ENCODE measurements at regions not wholly inside any gene's neighbourhood (a gene's known extent, or its start where the extent isn't known, plus 50 kb on each side); places are given as distances from the start of the nearest gene placed in this dataset.

- Histone ChIP-seq H3K27me3 (ENCODE audit: insufficient read depth, low read length) (peaks cover 2% of the 10 kb centered on the region), H3K4me1 (ENCODE audit: insufficient read depth, low read length) (no peaks in the 10 kb centered on the region), H3K4me3 (ENCODE audit: low read length) (no peak overlapping the region), H3K9me3 (ENCODE audit: low read length) (no peaks in the 10 kb centered on the region), H2AFZ (ENCODE audit: low read depth, low read length) (no peak overlapping the region), H3K36me3 (ENCODE audit: insufficient read depth, low read length) (no peaks in the 10 kb centered on the region)
Observed at GRCh38 chr3:194971009-194971408, 285.3 kb downstream of the FAM43A start.

- no peaks in the 10 kb centered on the region for H3K9me3 ChIP-seq (ENCODE audit: low read length)
- H3K4me1 ChIP-seq (ENCODE audit: insufficient read depth, low read length): no peaks in the 10 kb centered on the region
- no peaks in the 10 kb centered on the region for H3K36me3 ChIP-seq (ENCODE audit: insufficient read depth, low read length)
- no peak overlapping the region for H2AFZ ChIP-seq (ENCODE audit: low read depth, low read length)
- peaks cover 4% of the 10 kb centered on the region for H3K27me3 ChIP-seq (ENCODE audit: insufficient read depth, low read length)
- H3K4me3 ChIP-seq (ENCODE audit: low read length): no peak overlapping the region
Observed at GRCh38 chr3:194971965-194972364, 286.3 kb downstream of the FAM43A start.

GRCh38 chr3:194972641-194973040 is 287.0 kb downstream of the FAM43A start:
- Histone ChIP-seq H3K4me3 (ENCODE audit: low read length) (no peak overlapping the region), H3K4me1 (ENCODE audit: insufficient read depth, low read length) (no peaks in the 10 kb centered on the region), H3K9me3 (ENCODE audit: low read length) (no peaks in the 10 kb centered on the region), H2AFZ (ENCODE audit: low read depth, low read length) (no peak overlapping the region), H3K36me3 (ENCODE audit: insufficient read depth, low read length) (no peaks in the 10 kb centered on the region), H3K27me3 (ENCODE audit: insufficient read depth, low read length) (peaks cover 4% of the 10 kb centered on the region)

GRCh38 chr3:194973366-194974000 is 287.8 kb downstream of the FAM43A start:
- Histone ChIP-seq H3K27me3 (ENCODE audit: insufficient read depth, low read length) (peaks cover 4% of the 10 kb centered on the region), H3K36me3 (ENCODE audit: insufficient read depth, low read length) (no peaks in the 10 kb centered on the region), H2AFZ (ENCODE audit: low read depth, low read length) (no peak overlapping the region), H3K4me1 (ENCODE audit: insufficient read depth, low read length) (no peaks in the 10 kb centered on the region), H3K9me3 (ENCODE audit: low read length) (no peaks in the 10 kb centered on the region), H3K4me3 (ENCODE audit: low read length) (no peak overlapping the region)

- no peaks in the 10 kb centered on the region for H3K36me3 ChIP-seq (ENCODE audit: insufficient read depth, low read length)
Observed at GRCh38 chr3:194974468-194975135, 288.9 kb downstream of the FAM43A start.

GRCh38 chr3:194976049-194976451 is 290.4 kb downstream of the FAM43A start:
- H3K4me3 ChIP-seq (ENCODE audit: low read length): no peak overlapping the region
- H3K9me3 ChIP-seq (ENCODE audit: low read length): no peaks in the 10 kb centered on the region
- peaks cover 4% of the 10 kb centered on the region for H3K27me3 ChIP-seq (ENCODE audit: insufficient read depth, low read length)
- no peaks in the 10 kb centered on the region for H3K36me3 ChIP-seq (ENCODE audit: insufficient read depth, low read length)
- H2AFZ ChIP-seq (ENCODE audit: low read depth, low read length): no peak overlapping the region
- no peaks in the 10 kb centered on the region for H3K4me1 ChIP-seq (ENCODE audit: insufficient read depth, low read length)

More at GRCh38 chr3:194974468-194975135, 288.9 kb downstream of the FAM43A start:
- no peak overlapping the region for H3K4me3 ChIP-seq (ENCODE audit: low read length)
- no peaks in the 10 kb centered on the region for H3K4me1 ChIP-seq (ENCODE audit: insufficient read depth, low read length)
- no peaks in the 10 kb centered on the region for H3K9me3 ChIP-seq (ENCODE audit: low read length)
- peaks cover 4% of the 10 kb centered on the region for H3K27me3 ChIP-seq (ENCODE audit: insufficient read depth, low read length)
- H2AFZ ChIP-seq (ENCODE audit: low read depth, low read length): no peak overlapping the region

GRCh38 chr3:194976874-194977273 is 291.2 kb downstream of the FAM43A start:
- H3K9me3 ChIP-seq (ENCODE audit: low read length): no peaks in the 10 kb centered on the region
- no peak overlapping the region for H3K4me3 ChIP-seq (ENCODE audit: low read length)
- no peak overlapping the region for H2AFZ ChIP-seq (ENCODE audit: low read depth, low read length)
- H3K27me3 ChIP-seq (ENCODE audit: insufficient read depth, low read length): peaks cover 4% of the 10 kb centered on the region
- no peaks in the 10 kb centered on the region for H3K4me1 ChIP-seq (ENCODE audit: insufficient read depth, low read length)
- no peaks in the 10 kb centered on the region for H3K36me3 ChIP-seq (ENCODE audit: insufficient read depth, low read length)

GRCh38 chr3:194977356-194977755 is 291.7 kb downstream of the FAM43A start:
- H2AFZ ChIP-seq (ENCODE audit: low read depth, low read length): no peak overlapping the region
- no peak overlapping the region for H3K4me3 ChIP-seq (ENCODE audit: low read length)
- H3K4me1 ChIP-seq (ENCODE audit: insufficient read depth, low read length): no peaks in the 10 kb centered on the region
- no peaks in the 10 kb centered on the region for H3K9me3 ChIP-seq (ENCODE audit: low read length)
- peaks cover 4% of the 10 kb centered on the region for H3K27me3 ChIP-seq (ENCODE audit: insufficient read depth, low read length)
- H3K36me3 ChIP-seq (ENCODE audit: insufficient read depth, low read length): no peaks in the 10 kb centered on the region

- H3K27me3 ChIP-seq (ENCODE audit: insufficient read depth, low read length): peaks cover 4% of the 10 kb centered on the region
- H3K4me1 ChIP-seq (ENCODE audit: insufficient read depth, low read length): no peaks in the 10 kb centered on the region
- no peaks in the 10 kb centered on the region for H3K36me3 ChIP-seq (ENCODE audit: insufficient read depth, low read length)
- H3K9me3 ChIP-seq (ENCODE audit: low read length): no peaks in the 10 kb centered on the region
- H3K4me3 ChIP-seq (ENCODE audit: low read length): no peak overlapping the region
- no peak overlapping the region for H2AFZ ChIP-seq (ENCODE audit: low read depth, low read length)
Observed at GRCh38 chr3:194979173-194979572, 291.8 kb downstream of the XXYLT1 start.

- Histone ChIP-seq H3K4me3 (ENCODE audit: low read length) (no peak overlapping the region), H3K36me3 (ENCODE audit: insufficient read depth, low read length) (no peaks in the 10 kb centered on the region), H3K27me3 (ENCODE audit: insufficient read depth, low read length) (no peaks in the 10 kb centered on the region), H2AFZ (ENCODE audit: low read depth, low read length) (no peak overlapping the region), H3K4me1 (ENCODE audit: insufficient read depth, low read length) (no peaks in the 10 kb centered on the region), H3K9me3 (ENCODE audit: low read length) (no peaks in the 10 kb centered on the region)
Observed at GRCh38 chr3:194982472-194982871, 288.5 kb downstream of the XXYLT1 start.

GRCh38 chr3:194983121-194983520 is 287.8 kb downstream of the XXYLT1 start:
- Histone ChIP-seq H3K4me1 (ENCODE audit: insufficient read depth, low read length) (no peaks in the 10 kb centered on the region), H2AFZ (ENCODE audit: low read depth, low read length) (no peak overlapping the region), H3K27me3 (ENCODE audit: insufficient read depth, low read length) (no peaks in the 10 kb centered on the region), H3K36me3 (ENCODE audit: insufficient read depth, low read length) (no peaks in the 10 kb centered on the region), H3K4me3 (ENCODE audit: low read length) (no peak overlapping the region), H3K9me3 (ENCODE audit: low read length) (no peaks in the 10 kb centered on the region)

GRCh38 chr3:194983620-194984019 is 287.3 kb downstream of the XXYLT1 start:
- H3K4me3 ChIP-seq (ENCODE audit: low read length): no peak overlapping the region

GRCh38 chr3:194984066-194984465 is 286.9 kb downstream of the XXYLT1 start:
- no peaks in the 10 kb centered on the region for H3K9me3 ChIP-seq (ENCODE audit: low read length)
- no peaks in the 10 kb centered on the region for H3K36me3 ChIP-seq (ENCODE audit: insufficient read depth, low read length)
- H2AFZ ChIP-seq (ENCODE audit: low read depth, low read length): no peak overlapping the region
- H3K4me3 ChIP-seq (ENCODE audit: low read length): no peak overlapping the region
- no peaks in the 10 kb centered on the region for H3K27me3 ChIP-seq (ENCODE audit: insufficient read depth, low read length)
- H3K4me1 ChIP-seq (ENCODE audit: insufficient read depth, low read length): no peaks in the 10 kb centered on the region

More at GRCh38 chr3:194983620-194984019, 287.3 kb downstream of the XXYLT1 start:
- H2AFZ ChIP-seq (ENCODE audit: low read depth, low read length): no peak overlapping the region
- no peaks in the 10 kb centered on the region for H3K4me1 ChIP-seq (ENCODE audit: insufficient read depth, low read length)
- H3K36me3 ChIP-seq (ENCODE audit: insufficient read depth, low read length): no peaks in the 10 kb centered on the region
- H3K9me3 ChIP-seq (ENCODE audit: low read length): no peaks in the 10 kb centered on the region
- no peaks in the 10 kb centered on the region for H3K27me3 ChIP-seq (ENCODE audit: insufficient read depth, low read length)
